GM23338 (cell line): ENCODE measurements at regions not wholly inside any gene's neighbourhood (a gene's known extent, or its start where the extent isn't known, plus 50 kb on each side); places are given as distances from the start of the nearest gene placed in this dataset.

ENCODE experiments used
- ATAC-seq: fragments of 200-7000 bp; cut with Tn5 transposase; 3 replicates; pipeline ENCODE4 v1.9.1; 2020
- DNase-seq: peaks from one replicate; pipeline ENCODE4 v3.0.0-alpha.2; 2015; ENCODE audit warnings: low spot score
- H2AFZ ChIP-seq: fragments of 200-600 bp; sonication (generic); 2 replicates; pipeline ENCODE4 v1.8.0; 2016; ENCODE audit warnings: antibody characterized with exemption, mild to moderate bottlenecking, moderate library complexity
- H3F3A ChIP-seq: fragments of 200-600 bp; sonication (generic); replicated peaks from 2 replicates; pipeline ENCODE4 v1.8.0; 2017; ENCODE audit warnings: antibody characterized with exemption, mixed run types, low read depth
- H3K27ac ChIP-seq: fragments of 200-600 bp; sonication (generic); 2 replicates; pipeline ENCODE4 v1.6.1; 2016; ENCODE audit warnings: low read depth
- H3K27me3 ChIP-seq: fragments of 200-600 bp; sonication (generic); 2 replicates; pipeline ENCODE4 v1.8.0; 2016; ENCODE audit warnings: mild to moderate bottlenecking, mixed run types, moderate library complexity; ENCODE audit not compliant: insufficient read depth
- H3K36me3 ChIP-seq: fragments of 200-600 bp; sonication (generic); 2 replicates; pipeline ENCODE4 v1.8.0; 2016; ENCODE audit warnings: mild to moderate bottlenecking; ENCODE audit not compliant: insufficient read depth
- H3K4me1 ChIP-seq: fragments of 200-600 bp; sonication (generic); 2 replicates; pipeline ENCODE4 v1.8.0; 2016; ENCODE audit warnings: mild to moderate bottlenecking, moderate library complexity; ENCODE audit not compliant: insufficient read depth
- H3K4me2 ChIP-seq: fragments of 200-600 bp; sonication (generic); 2 replicates; pipeline ENCODE4 v1.7.1; 2017; ENCODE audit warnings: mixed run types
- H3K4me3 ChIP-seq: fragments of 200-600 bp; sonication (generic); 2 replicates; pipeline ENCODE4 v1.6.1; 2016; ENCODE audit warnings: mixed run types
- H3K79me2 ChIP-seq: fragments of 200-600 bp; sonication (generic); replicated peaks from 2 replicates; pipeline ENCODE4 v1.8.0; 2017; ENCODE audit warnings: mild to moderate bottlenecking; ENCODE audit not compliant: insufficient read depth
- H3K9me2 ChIP-seq: fragments of 200-600 bp; sonication (generic); 2 replicates; pipeline ENCODE4 v1.8.0; 2017; ENCODE audit not compliant: insufficient read depth
- H4K20me1 ChIP-seq: fragments of 200-600 bp; sonication (generic); replicated peaks from 2 replicates; pipeline ENCODE4 v1.8.0; 2017; ENCODE audit warnings: mild to moderate bottlenecking; ENCODE audit not compliant: insufficient read depth
- H3K27ac Mint-ChIP-seq: 2 replicates; pipeline ENCODE4 v1.8.0; 2020; ENCODE audit warnings: inconsistent platforms, mild to moderate bottlenecking, moderate library complexity, mixed read lengths
- H3K27me3 Mint-ChIP-seq: 3 replicates; pipeline ENCODE4 v1.8.0; 2022; ENCODE audit warnings: low read depth, mild to moderate bottlenecking, moderate library complexity, mixed read lengths, inconsistent platforms; ENCODE audit not compliant: insufficient read depth, poor library complexity
- H3K36me3 Mint-ChIP-seq: 3 replicates; pipeline ENCODE4 v1.8.0; 2021; ENCODE audit warnings: low read depth, mild to moderate bottlenecking, inconsistent platforms, moderate library complexity, mixed read lengths
- H3K4me1 Mint-ChIP-seq: 3 replicates; pipeline ENCODE4 v1.8.0; 2020; ENCODE audit warnings: mild to moderate bottlenecking, inconsistent platforms, mixed read lengths
- H3K4me3 Mint-ChIP-seq: 3 replicates; pipeline ENCODE4 v1.8.0; 2021; ENCODE audit warnings: moderate library complexity, mild to moderate bottlenecking, inconsistent platforms, mixed read lengths
- H3K9me3 Mint-ChIP-seq: 3 replicates; pipeline ENCODE4 v1.8.0; 2020; ENCODE audit warnings: moderate library complexity, mild to moderate bottlenecking, inconsistent platforms, mixed read lengths
- CREB1 ChIP-seq: fragments of 250-450 bp; sonication (Bioruptor Pico); IDR thresholded peaks from 2 replicates; pipeline ENCODE4 v1.5.0; 2020; ENCODE audit warnings: low read depth, mild to moderate bottlenecking, moderate library complexity
- CTCF ChIP-seq, 2 experiments: fragments of 200-600 bp in 1 of 2; sonication (generic) in 1 of 2; conservative IDR thresholded peaks; 2 replicates each; pipeline versions ENCODE4 v1.5.1 to v1.6.1; 2016 to 2017; ENCODE audit warnings: antibody characterized with exemption in 2 of 2, low read depth in 2 of 2, mild to moderate bottlenecking in 2 of 2, moderate library complexity in 1 of 2
- EZH2 ChIP-seq: fragments of 200-600 bp; sonication (generic); IDR thresholded peaks from one replicate; pipeline ENCODE4 v1.8.0; 2017; ENCODE audit warnings: antibody characterized with exemption, mild to moderate bottlenecking, low read depth; ENCODE audit not compliant: unreplicated experiment
- EZH2phosphoT487 ChIP-seq: fragments of 200-600 bp; sonication (generic); IDR thresholded peaks from one replicate; pipeline ENCODE4 v1.8.1; 2018; ENCODE audit warnings: antibody characterized with exemption; ENCODE audit not compliant: unreplicated experiment
- JUNB ChIP-seq: IDR thresholded peaks from one replicate; pipeline ENCODE4 v1.6.1; 2016; ENCODE audit warnings: antibody characterized with exemption; ENCODE audit not compliant: unreplicated experiment
- NANOG ChIP-seq: IDR thresholded peaks from 2 replicates; pipeline ENCODE4 v1.6.1; 2016; ENCODE audit warnings: antibody characterized with exemption, borderline replicate concordance
- POLR2AphosphoS5 ChIP-seq: IDR thresholded peaks from 2 replicates; pipeline ENCODE4 v1.6.1; 2016; ENCODE audit warnings: antibody characterized with exemption, low read depth
- REST ChIP-seq: IDR thresholded peaks from one replicate; pipeline ENCODE4 v1.6.1; 2018; ENCODE audit warnings: antibody characterized with exemption; ENCODE audit not compliant: unreplicated experiment
- ZNF114 ChIP-seq: fragments of 250-450 bp; sonication (Bioruptor Pico); IDR thresholded peaks from 2 replicates; pipeline ENCODE4 v1.5.0; 2020; ENCODE audit warnings: mild to moderate bottlenecking, moderate library complexity
- ZNF331 ChIP-seq: fragments of 250-450 bp; sonication (Bioruptor Pico); IDR thresholded peaks from 2 replicates; pipeline ENCODE4 v1.5.0; 2020; ENCODE audit warnings: low read depth, mild to moderate bottlenecking, moderate library complexity
- ZNF462 ChIP-seq: fragments of 250-450 bp; sonication (Bioruptor Pico); IDR thresholded peaks from 2 replicates; pipeline ENCODE4 v1.5.0; 2020; ENCODE audit warnings: mild to moderate bottlenecking, moderate library complexity

- no peak for TF ChIP-seq REST
- TF ChIP-seq ZNF331 (CRISPR knock-in tag), result no peak
- no peak for TF ChIP-seq POLR2AphosphoS5
- no peak for TF ChIP-seq CREB1 (CRISPR knock-in tag)
These were observed 199.6 kb upstream of the MKI67 start (continued) for GRCh38 chr10:128325788-128326187.

- Mint-ChIP-seq H3K9me3 (peaks cover 15% of the 10 kb centered on the region; the same call in 2 of the 3 replicates), H3K4me3 (no peak overlapping the region), H3K4me1 (peaks cover 5% of the 10 kb centered on the region), H3K36me3 (no peaks in the 10 kb centered on the region), H3K27me3 (peaks cover 2% of the 10 kb centered on the region), H3K27ac (no peak overlapping the region)
- ATAC-seq (no peak), DNase-seq (no peak)
- Histone ChIP-seq H4K20me1 (no peaks in the 10 kb centered on the region), H3K4me1 (no peaks in the 10 kb centered on the region), H3F3A (no peaks in the 10 kb centered on the region), H3K27ac (no peak overlapping the region), H3K36me3 (no peaks in the 10 kb centered on the region), H3K9me2 (no peaks in the 10 kb centered on the region), H3K79me2 (no peaks in the 10 kb centered on the region), H3K4me2 (no peak overlapping the region), H2AFZ (0 out of 2 replicates have a peak overlapping the region, but pooled peaks have one; percentile 63), H3K4me3 (no peak overlapping the region), H3K27me3 (no peaks in the 10 kb centered on the region)
- TF ChIP-seq ZNF114, result no peak
- no peak for TF ChIP-seq EZH2
- no peak for TF ChIP-seq CTCF (conservative IDR thresholded peaks at IDR 0.05; ENCODE audit: low read depth in 2 of 2)
- TF ChIP-seq REST, result no peak
- TF ChIP-seq ZNF331 (CRISPR knock-in tag), result no peak
- TF ChIP-seq EZH2phosphoT487, result no peak
- no peak for TF ChIP-seq ZNF462
- no peak for TF ChIP-seq JUNB
- no peak for TF ChIP-seq NANOG
These were observed 200.0 kb upstream of the MKI67 start for GRCh38 chr10:128326251-128326650.
